22Rv1 (cell line): ENCODE measurements at regions not wholly inside any gene's neighbourhood (a gene's known extent, or its start where the extent isn't known, plus 50 kb on each side); places are given as distances from the start of the nearest gene placed in this dataset.

ENCODE experiments used
- H3K27ac ChIP-seq: fragments of 450-650 bp; 2 replicates; pipeline ENCODE4 v1.5.1; 2017
- ZFX ChIP-seq: fragments of 450-650 bp; IDR thresholded peaks from 2 replicates; pipeline ENCODE4 v1.6.1; 2017; ENCODE audit warnings: antibody characterized with exemption, borderline replicate concordance
- TF ChIP-seq, protein P1 (sequence below): fragments of 450-650 bp; IDR thresholded peaks from 2 replicates; pipeline ENCODE4 v1.5.1; 2017; ENCODE audit warnings: mild to moderate bottlenecking

DNA sequence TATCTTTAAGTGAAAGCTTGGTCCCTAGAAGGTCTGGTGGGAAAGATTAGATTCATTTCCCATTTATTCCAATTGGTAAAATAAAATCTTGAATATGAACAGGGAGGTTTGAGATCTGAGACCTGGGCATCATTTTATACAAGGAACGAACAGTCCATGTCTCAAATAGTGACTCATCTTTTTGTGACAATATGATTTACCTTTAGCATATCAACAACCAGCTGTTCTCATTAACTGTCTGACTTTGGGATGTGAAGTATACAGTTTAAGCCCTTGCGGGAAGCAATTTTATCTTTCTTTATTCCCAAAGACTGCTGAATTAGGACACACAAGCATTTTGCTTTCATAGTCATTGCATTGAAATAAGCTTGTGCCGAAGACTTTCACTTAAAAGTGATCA lies 691.6 kb downstream of the ETS1 start:
- TF ChIP-seq ZFX = no peak
- TF ChIP-seq, protein P1, sequence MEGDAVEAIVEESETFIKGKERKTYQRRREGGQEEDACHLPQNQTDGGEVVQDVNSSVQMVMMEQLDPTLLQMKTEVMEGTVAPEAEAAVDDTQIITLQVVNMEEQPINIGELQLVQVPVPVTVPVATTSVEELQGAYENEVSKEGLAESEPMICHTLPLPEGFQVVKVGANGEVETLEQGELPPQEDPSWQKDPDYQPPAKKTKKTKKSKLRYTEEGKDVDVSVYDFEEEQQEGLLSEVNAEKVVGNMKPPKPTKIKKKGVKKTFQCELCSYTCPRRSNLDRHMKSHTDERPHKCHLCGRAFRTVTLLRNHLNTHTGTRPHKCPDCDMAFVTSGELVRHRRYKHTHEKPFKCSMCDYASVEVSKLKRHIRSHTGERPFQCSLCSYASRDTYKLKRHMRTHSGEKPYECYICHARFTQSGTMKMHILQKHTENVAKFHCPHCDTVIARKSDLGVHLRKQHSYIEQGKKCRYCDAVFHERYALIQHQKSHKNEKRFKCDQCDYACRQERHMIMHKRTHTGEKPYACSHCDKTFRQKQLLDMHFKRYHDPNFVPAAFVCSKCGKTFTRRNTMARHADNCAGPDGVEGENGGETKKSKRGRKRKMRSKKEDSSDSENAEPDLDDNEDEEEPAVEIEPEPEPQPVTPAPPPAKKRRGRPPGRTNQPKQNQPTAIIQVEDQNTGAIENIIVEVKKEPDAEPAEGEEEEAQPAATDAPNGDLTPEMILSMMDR = no peak
- H3K27ac ChIP-seq = no peak overlapping the region

DNA sequence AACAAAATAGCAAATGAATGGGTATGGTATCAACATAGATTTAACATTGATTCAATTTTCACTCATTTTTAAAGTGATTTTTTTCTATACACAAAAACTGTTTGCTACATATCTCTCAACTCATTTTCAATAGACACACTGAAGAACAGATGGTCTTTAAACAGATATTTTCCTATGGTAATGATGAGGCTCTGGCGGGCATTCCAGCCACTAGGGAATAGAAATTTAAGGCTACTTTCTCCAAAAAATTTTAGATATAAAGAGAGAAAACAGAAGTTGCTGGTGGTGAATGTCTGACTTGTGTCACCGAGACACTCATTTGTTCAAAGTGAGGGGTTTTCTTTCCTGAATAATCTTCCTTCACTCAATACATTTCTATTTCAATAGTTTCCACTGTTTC lies 693.0 kb downstream of the ETS1 start:
- H3K27ac ChIP-seq = no peak overlapping the region
- TF ChIP-seq, protein P1 = no peak
- no peak for TF ChIP-seq ZFX

DNA sequence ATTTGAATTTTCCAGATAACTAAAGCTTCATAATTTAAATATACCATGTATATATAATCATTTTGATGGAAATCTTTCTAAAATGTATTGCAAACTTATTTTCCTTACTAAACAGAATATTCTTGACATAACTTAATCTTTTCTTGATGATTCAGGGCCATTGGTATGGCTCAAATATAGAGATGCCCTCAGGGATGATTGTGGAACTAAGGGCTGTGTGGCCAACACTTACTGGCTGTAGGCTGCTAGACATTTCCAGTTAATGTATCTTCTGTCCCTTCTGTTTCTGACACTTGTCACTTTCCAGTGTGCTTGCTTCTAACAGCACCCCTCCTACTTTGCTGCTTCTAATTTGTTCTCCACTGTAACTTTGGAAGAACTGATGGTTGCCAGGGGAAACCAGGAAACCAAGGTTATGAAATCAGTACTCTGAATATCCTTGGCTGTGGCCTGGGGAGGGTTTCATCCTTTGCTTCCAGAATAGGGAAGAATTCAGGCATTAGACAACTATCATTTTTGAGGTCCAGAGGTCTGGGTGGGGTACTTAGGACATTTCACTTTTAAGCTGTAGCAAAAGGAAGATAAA lies 697.2 kb downstream of the ETS1 start:
- no peak overlapping the region for H3K27ac ChIP-seq
- TF ChIP-seq ZFX = no peak
- TF ChIP-seq, protein P1 = no peak

DNA sequence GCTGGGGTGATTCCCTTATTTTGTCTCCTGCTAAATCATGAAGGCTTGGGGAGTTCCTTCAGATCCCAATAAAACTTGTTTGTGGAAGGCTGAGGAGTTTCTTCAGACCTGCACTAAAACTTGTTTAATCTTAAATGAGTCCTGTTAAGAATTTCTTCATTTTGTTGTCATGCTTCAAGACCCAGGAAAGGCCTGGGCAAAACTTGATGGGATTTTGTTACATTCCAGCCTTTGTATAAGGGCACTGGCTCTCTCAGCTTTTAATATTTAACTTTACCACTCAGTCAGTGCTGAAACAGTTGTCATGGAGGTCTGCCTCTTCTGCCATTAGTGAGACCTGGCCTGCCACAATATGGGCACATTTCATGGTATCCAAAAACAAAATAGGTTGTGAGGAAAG lies 699.0 kb downstream of the ETS1 start:
- TF ChIP-seq, protein P1 = no peak
- no peak for TF ChIP-seq ZFX
- no peak overlapping the region for H3K27ac ChIP-seq

DNA sequence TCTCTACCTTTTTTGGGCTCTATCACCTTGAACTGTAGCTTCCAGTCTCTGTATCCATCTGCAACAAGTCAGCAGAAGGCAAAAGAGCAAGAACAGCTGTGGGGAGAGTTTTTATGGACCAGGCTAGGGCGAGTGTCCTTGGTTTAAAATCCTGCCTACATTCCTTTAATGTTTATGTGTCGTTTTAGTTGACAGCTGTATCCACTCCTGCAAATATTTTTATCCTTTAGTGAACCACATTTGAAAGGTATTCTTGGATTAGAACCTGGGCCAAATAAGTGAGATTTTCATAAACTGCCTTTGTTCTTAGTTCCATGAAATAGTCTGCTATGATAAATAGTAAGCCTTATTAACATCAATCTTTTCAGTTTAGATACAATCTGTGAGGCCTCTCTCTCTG lies 712.2 kb downstream of the ETS1 start:
- H3K27ac ChIP-seq = no peak overlapping the region
- TF ChIP-seq, protein P1 = no peak
- no peak for TF ChIP-seq ZFX

DNA sequence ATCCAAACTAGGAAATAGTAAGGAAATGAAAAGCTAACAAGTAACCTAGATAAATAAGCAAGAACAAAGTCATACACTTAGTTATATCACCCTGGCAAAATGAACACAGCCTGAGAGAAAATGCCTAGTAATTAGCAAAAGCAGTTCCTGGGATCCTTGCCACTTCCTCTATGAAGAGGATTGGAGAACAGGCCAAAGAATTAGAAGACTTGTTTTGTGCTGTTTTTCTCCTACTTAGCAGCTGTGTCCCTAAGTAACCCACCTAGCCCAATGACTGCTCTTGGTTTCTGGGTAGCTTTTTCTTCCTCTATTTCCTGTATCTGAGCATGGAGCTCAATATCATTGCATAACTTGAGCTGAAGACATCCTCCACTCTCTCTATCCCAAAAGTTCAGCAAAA lies 713.9 kb downstream of the ETS1 start:
- TF ChIP-seq ZFX = no peak
- TF ChIP-seq, protein P1 = no peak
- H3K27ac ChIP-seq = no peak overlapping the region

DNA sequence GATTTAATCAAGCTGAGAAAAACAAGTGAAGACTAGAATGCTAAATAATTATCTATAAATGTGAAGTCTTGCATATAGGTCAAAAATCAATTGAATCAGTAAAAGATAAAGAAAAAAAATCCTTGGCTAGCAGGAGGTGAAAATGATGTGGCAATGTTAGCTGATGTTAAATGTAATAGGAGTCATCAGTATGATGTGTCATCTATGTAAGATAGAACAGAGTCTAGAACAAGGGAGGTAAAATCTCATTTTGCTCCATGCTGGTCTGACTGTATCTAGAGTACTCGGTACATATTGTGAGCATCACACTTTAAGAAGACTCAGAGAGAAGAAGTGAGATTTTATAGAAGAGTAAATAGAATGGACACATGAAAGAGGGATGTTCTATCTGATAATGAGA lies 721.2 kb downstream of the ETS1 start:
- no peak overlapping the region for H3K27ac ChIP-seq

More for the DNA sequence above, 721.2 kb downstream of the ETS1 start:
- TF ChIP-seq ZFX = no peak
- TF ChIP-seq, protein P1 = no peak
